ENCODE measurements at regions not wholly inside any gene's neighbourhood (a gene's known extent, or its start where the extent isn't known, plus 50 kb on each side); places are given as distances from the start of the nearest gene placed in this dataset.

- FAIRE-seq (no peak), DNase-seq (ENCODE audit: low read depth, low spot score) (peak; percentile 53)
- Histone ChIP-seq H3K79me2 (ENCODE audit: control insufficient read depth, insufficient read depth, low read length) (no peaks in the 10 kb centered on the region), H3K4me1 (ENCODE audit: control insufficient read depth, extremely low read depth, insufficient read depth, low read length) (peaks cover 8% of the 10 kb centered on the region), H3K4me2 (ENCODE audit: insufficient read depth, low read length) (peak overlapping the region; percentile 85), H3K9me1 (replicated peaks; ENCODE audit: control insufficient read depth, extremely low read depth, insufficient read depth, low read length) (no peaks in the 10 kb centered on the region), H4K20me1 (replicated peaks; ENCODE audit: control insufficient read depth, extremely low read depth, insufficient read depth, low read length) (no peaks in the 10 kb centered on the region), H3K9ac (replicated peaks; ENCODE audit: extremely low read depth, insufficient read depth, low read length) (no peak overlapping the region), H3K27ac (ENCODE audit: insufficient read depth, low read depth, low read length) (no peak overlapping the region), H3K4me3 (replicated peaks in 1 of 3; ENCODE audit: insufficient read depth in 1 of 3, low read depth in 1 of 3, low read length in 3 of 3) (peak overlapping the region; percentile 38 to 63 (median 50)), H3K27me3 (ENCODE audit: control insufficient read depth in 2 of 2, insufficient read depth in 2 of 2, low read length in 2 of 2) (peaks cover 51 to 72% of the 10 kb centered on the region in 2 experiments), H3K9me3 (replicated peaks; ENCODE audit: control insufficient read depth, insufficient read depth, low read length) (no peaks in the 10 kb centered on the region), H3K36me3 (ENCODE audit: control insufficient read depth in 2 of 2, extremely low read depth in 1 of 2, insufficient read depth in 2 of 2, low read length in 2 of 2) (no peaks in the 10 kb centered on the region), H2AFZ (ENCODE audit: low read depth, low read length) (peak overlapping the region; percentile 50)
- POLR2A ChIA-PET, result no interaction called here
- TF ChIP-seq CTCF (IDR thresholded peaks at IDR 0.05; ENCODE audit: extremely low read depth in 1 of 2, insufficient read depth in 1 of 2, low read depth in 1 of 2, low read length in 2 of 2) (peak in 1 of 2 donors; percentile 50), FOS (IDR thresholded peaks at IDR 0.05; ENCODE audit: borderline replicate concordance, insufficient read depth, low read length) (no peak)
- CTCF ChIA-PET, result interaction anchor here (0.7 to 2.5 kb wide), 6 partner anchors 10 to 350 kb away, joined by 3 to 15 read pairs (median 6); partner anchors contain the start of gene KCTD1
- dilution Hi-C loops (cut with MboI; ENCODE audit: extremely low pct_ligation_motif_present, low sequenced_read_pairs), result no loop called here
- intact Hi-C loops (cut with micrococcal nuclease), result loop anchor here (2.0 to 5.0 kb wide), 3 partner anchors 108 to 430 kb away; partner anchors contain the start of genes KCTD1 and TAF4B
- BruUV-seq (replicated peaks), result no TSS peak
These were observed 108.7 kb upstream of the KCTD1 start for GRCh38 chr18:26656944-26657536.

GRCh38 chr18:26656431-26656943, 108.1 kb upstream of the KCTD1 start:
- no peaks in the 10 kb centered on the region for H3K9me3 ChIP-seq (replicated peaks; ENCODE audit: control insufficient read depth, insufficient read depth, low read length)
- FAIRE-seq, result no peak
- DNase-seq (ENCODE audit: low read depth, low spot score), result no peak
- H3K4me3 ChIP-seq (replicated peaks in 1 of 3; ENCODE audit: insufficient read depth in 1 of 3, low read depth in 1 of 3, low read length in 3 of 3), result peak overlapping the region; percentile 15 to 61 (median 50)
- peaks cover 8% of the 10 kb centered on the region for H3K4me1 ChIP-seq (ENCODE audit: control insufficient read depth, extremely low read depth, insufficient read depth, low read length)
- H3K27me3 ChIP-seq (ENCODE audit: control insufficient read depth in 2 of 2, insufficient read depth in 2 of 2, low read length in 2 of 2), result peaks cover 52 to 74% of the 10 kb centered on the region in 2 experiments
- no TSS peak for BruUV-seq (replicated peaks)
- no peak overlapping the region for H3K9ac ChIP-seq (replicated peaks; ENCODE audit: extremely low read depth, insufficient read depth, low read length)
- dilution Hi-C loops (cut with MboI; ENCODE audit: extremely low pct_ligation_motif_present, low sequenced_read_pairs), result no loop called here
- peak overlapping the region; percentile 20 for H3K4me2 ChIP-seq (ENCODE audit: insufficient read depth, low read length)
- no peaks in the 10 kb centered on the region for H3K79me2 ChIP-seq (ENCODE audit: control insufficient read depth, insufficient read depth, low read length)
- ChIA-PET CTCF (interaction anchor here (0.7 to 2.5 kb wide), 6 partner anchors 10 to 349 kb away, joined by 3 to 15 read pairs (median 6); partner anchors contain the start of gene KCTD1), POLR2A (interaction anchor here (0.7 kb wide), 1 partner anchor 798 kb away, joined by 3 read pairs; no protein-coding TSS in a partner anchor)
- TF ChIP-seq POLR2AphosphoS5 (IDR thresholded peaks at IDR 0.05; ENCODE audit: insufficient read depth, low read depth, low read length) (no peak), MYC (IDR thresholded peaks at IDR 0.05; ENCODE audit: low read depth, low read length) (no peak), EZH2 (IDR thresholded peaks at IDR 0.05; ENCODE audit: borderline replicate concordance, low read depth, low read length, severe bottlenecking) (no peak), JUN (IDR thresholded peaks at IDR 0.05; ENCODE audit: borderline replicate concordance, insufficient read depth, insufficient read length, low read depth) (no peak), GATA2 (IDR thresholded peaks at IDR 0.05; ENCODE audit: insufficient read depth, insufficient read length, low read depth, low read length) (no peak), POLR2A (IDR thresholded peaks at IDR 0.05; ENCODE audit: low read depth, low read length) (no peak), MAX (IDR thresholded peaks at IDR 0.05; ENCODE audit: insufficient read depth, insufficient read length) (no peak), FOS (IDR thresholded peaks at IDR 0.05; ENCODE audit: borderline replicate concordance, insufficient read depth, low read length) (no peak), CTCF (IDR thresholded peaks at IDR 0.05; ENCODE audit: extremely low read depth in 1 of 2, insufficient read depth in 1 of 2, low read depth in 1 of 2, low read length in 2 of 2) (no peak)
- H4K20me1 ChIP-seq (replicated peaks; ENCODE audit: control insufficient read depth, extremely low read depth, insufficient read depth, low read length), result no peaks in the 10 kb centered on the region
- H3K9me1 ChIP-seq (replicated peaks; ENCODE audit: control insufficient read depth, extremely low read depth, insufficient read depth, low read length), result no peaks in the 10 kb centered on the region
- no peak overlapping the region for H3K27ac ChIP-seq (ENCODE audit: insufficient read depth, low read depth, low read length)
- intact Hi-C loops (cut with micrococcal nuclease), result loop anchor here (2.0 to 5.0 kb wide), 3 partner anchors 108 to 429 kb away; partner anchors contain the start of genes KCTD1 and TAF4B
- H2AFZ ChIP-seq (ENCODE audit: low read depth, low read length), result peak overlapping the region; percentile 35
- H3K36me3 ChIP-seq (ENCODE audit: control insufficient read depth in 2 of 2, extremely low read depth in 1 of 2, insufficient read depth in 2 of 2, low read length in 2 of 2), result no peaks in the 10 kb centered on the region

Data from endothelial cell of umbilical vein (primary cell).